ENCODE measurements at regions not wholly inside any gene's neighbourhood (a gene's known extent, or its start where the extent isn't known, plus 50 kb on each side); places are given as distances from the start of the nearest gene placed in this dataset.
"Not testable (repeated sequence)": the region's sequence is repeated elsewhere in the genome, so short reads cannot be mapped to it uniquely, and the experiment has no call there.

DNA sequence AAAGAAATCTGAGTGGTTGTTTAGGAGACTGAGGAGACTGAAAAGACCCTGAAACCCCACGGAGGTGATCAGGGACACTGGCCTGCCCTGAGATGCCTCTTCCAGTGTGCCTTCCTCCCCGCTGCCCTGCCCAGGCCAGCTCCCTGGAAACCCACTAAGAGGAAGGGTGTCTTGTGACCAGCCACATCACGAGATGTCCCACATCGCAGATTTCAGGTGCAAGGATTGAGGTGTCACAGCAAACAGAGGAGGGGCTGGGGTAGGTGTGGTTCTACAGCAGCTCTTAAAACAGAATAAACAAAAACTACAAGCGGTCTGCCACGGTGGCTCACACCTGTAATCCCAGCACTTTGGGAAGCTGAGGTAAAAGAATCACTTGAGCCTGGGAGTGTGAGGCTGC lies 184.3 kb upstream of the C14orf180 start:
- no peak for DNase-seq (ENCODE audit: low read depth in 1 of 2, low spot score in 1 of 2)

- no peak for DNase-seq (ENCODE audit: low read depth in 1 of 2, low spot score in 1 of 2)
Observed at GRCh38 chr14:104395941-104396681, 183.5 kb upstream of the C14orf180 start.

- no peak for DNase-seq (ENCODE audit: low read depth in 1 of 2, low spot score in 1 of 2)
Observed at GRCh38 chr14:104396682-104397470, 182.7 kb upstream of the C14orf180 start.

DNA sequence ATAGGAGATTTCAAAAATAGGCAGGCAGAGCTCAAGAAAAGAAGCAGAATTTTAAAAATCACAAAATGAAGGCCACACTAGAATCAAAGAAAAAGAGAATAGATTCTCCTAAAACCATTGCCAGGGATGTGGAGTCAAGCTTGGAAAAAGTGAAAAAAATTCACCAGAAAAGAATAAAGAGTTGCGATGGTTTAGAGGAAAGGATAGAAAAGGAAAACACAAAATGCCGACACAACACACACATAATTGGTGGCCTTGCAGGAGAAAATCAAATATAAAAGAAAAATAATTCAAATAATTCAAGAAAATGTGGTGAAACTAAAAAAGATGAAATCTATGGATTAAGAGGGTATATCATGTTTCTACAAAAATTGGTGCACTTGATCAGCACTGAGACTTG lies 181.6 kb upstream of the C14orf180 start:
- no peak for DNase-seq (ENCODE audit: low read depth in 1 of 2, low spot score in 1 of 2)

- DNase-seq (ENCODE audit: low read depth in 1 of 2, low spot score in 1 of 2) = no peak
Observed at GRCh38 chr14:104398656-104399055, 180.9 kb upstream of the C14orf180 start.

DNA sequence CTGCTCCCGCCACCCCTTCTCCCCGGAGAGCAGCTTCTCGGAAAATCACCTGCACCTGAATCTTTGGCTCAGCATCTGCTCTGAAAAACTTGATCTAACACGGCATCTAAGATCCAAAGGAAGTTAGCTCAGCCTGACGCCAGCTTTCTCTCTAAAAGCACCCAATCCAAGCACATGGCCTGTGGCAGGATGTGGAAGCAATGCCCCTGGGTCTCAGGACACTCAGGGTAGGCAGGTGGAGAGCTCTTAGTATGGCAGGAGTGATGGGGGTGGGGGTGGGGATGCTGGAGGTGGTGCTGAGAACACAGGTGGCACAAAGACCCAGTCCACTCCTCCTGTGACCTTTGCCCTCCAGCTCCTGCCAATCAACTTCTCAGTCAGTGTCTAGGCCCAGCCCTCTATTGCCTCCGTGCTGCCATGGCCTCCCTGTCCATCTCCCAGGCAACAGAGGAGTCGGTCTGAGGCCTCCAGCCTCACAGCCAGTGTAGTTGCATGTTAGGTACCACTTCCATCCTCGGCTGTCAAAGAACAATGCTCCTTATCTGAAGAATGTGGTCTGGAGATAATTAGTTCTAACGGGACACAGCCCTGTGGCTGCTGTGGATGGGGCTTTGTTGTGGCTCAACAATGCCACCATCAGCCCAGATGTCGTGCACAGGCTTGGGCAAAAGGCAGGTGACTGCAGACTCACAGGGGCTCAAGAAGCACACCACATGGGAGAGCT lies 180.0 kb upstream of the C14orf180 start:
- no peak for DNase-seq (ENCODE audit: low read depth in 1 of 2, low spot score in 1 of 2)

GRCh38 chr14:104400355-104400754 lies 179.2 kb upstream of the C14orf180 start:
- DNase-seq (ENCODE audit: low read depth in 1 of 2, low spot score in 1 of 2) = no peak

GRCh38 chr14:104401785-104402184 lies 177.8 kb upstream of the C14orf180 start:
- DNase-seq (ENCODE audit: low read depth in 1 of 2, low spot score in 1 of 2) = no peak

DNA sequence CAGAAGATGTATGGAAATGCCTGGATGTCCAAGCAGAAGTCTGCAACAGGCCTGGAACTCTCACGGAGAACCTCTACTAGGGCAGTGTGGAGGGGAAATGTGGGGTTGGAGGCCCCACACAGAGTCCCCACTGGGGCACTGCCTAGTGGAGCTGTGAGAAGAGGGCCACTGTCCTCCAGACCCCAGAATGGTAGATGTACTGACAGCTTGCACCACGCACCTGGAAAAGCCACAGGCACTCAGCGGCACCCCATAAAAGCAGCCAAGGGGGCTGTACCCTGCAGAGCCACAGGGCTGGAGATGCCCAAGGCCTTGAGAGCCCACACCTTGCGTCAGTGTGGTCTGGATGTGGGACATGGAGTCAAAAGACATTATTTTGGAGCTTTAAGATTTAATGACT lies 177.3 kb upstream of the C14orf180 start:
- DNase-seq (ENCODE audit: low read depth in 1 of 2, low spot score in 1 of 2) = not testable (repeated sequence)

- DNase-seq (ENCODE audit: low read depth in 1 of 2, low spot score in 1 of 2) = no peak
Observed at GRCh38 chr14:104403421-104404220, 175.9 kb upstream of the C14orf180 start.

- DNase-seq (ENCODE audit: low read depth in 1 of 2, low spot score in 1 of 2) = no peak
Observed at GRCh38 chr14:104404922-104405321, 174.6 kb upstream of the C14orf180 start.

GRCh38 chr14:104405360-104406226 lies 174.0 kb upstream of the C14orf180 start:
- no peak for DNase-seq (ENCODE audit: low read depth in 1 of 2, low spot score in 1 of 2)

DNA sequence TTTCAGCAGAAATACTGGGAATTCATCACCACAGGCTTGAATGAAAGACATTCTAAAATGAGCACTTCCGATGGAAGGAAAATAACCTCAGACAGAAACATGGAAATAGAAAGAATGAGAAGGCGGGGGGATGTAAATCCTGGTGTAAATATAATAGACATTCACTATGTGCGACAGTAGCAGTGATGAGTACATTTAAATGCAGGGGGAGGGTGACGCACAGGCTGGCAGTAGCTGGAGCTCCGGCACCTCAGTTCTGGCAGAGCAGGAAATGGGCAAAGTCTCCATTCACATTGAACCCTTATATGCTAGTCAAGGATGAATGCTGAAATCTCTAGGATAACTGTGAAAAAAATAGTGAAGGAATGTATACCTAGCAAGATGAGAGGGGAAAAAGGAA lies 172.7 kb upstream of the C14orf180 start:
- DNase-seq (ENCODE audit: low read depth in 1 of 2, low spot score in 1 of 2) = no peak

- no peak for DNase-seq (ENCODE audit: low read depth in 1 of 2, low spot score in 1 of 2)
Observed at GRCh38 chr14:104416383-104416782, 163.2 kb upstream of the C14orf180 start.

GRCh38 chr14:104419865-104420505 lies 159.6 kb upstream of the C14orf180 start:
- no peak for DNase-seq (ENCODE audit: low read depth in 1 of 2, low spot score in 1 of 2)

GRCh38 chr14:104420523-104420922 lies 159.0 kb upstream of the C14orf180 start:
- DNase-seq (ENCODE audit: low read depth in 1 of 2, low spot score in 1 of 2) = not testable (repeated sequence)

DNA sequence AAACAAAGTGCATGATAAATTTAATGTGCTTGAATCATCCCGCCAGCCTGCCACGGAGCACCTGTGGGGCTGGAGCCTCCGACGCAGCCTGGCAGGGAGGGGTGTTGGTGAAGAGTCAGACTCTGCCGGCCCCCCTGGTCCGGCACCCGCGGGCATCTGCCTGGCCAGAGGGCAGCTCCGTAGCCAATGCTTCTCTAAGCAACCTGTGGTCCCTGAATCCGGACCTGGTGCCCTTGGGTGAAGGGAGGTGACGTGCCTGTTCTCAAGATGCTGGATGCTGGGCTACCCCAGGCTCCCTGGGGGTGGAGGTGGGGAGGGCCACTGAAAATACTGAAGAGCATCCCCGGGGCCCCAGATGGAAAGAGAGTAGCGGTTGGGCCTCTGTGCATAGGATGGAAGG lies 158.6 kb upstream of the C14orf180 start:
- no peak for DNase-seq (ENCODE audit: low read depth in 1 of 2, low spot score in 1 of 2)

DNA sequence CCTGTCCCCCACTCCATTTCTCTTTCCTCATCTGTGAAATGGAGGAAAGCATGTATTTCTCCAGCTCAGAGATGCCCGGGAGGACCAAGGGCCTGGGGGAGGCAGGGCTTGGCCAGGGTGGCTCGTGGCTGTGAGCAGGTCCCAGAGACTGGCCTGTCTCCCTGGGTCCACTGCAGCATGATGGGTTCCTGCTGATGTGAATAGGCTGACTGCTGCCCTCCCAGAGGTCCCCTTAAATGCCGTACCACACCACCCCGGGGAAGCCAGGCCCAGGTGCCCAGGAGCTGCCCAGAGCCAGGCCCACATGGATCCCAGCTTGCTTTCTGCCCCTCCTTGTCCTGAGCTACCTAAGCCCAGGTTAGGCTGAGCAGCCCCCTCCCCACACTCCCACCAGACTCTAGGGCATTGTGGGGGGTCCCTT lies 158.2 kb upstream of the C14orf180 start:
- DNase-seq (ENCODE audit: low read depth in 1 of 2, low spot score in 1 of 2) = no peak
